HG03135 (cell line): ENCODE measurements at regions not wholly inside any gene's neighbourhood (a gene's known extent, or its start where the extent isn't known, plus 50 kb on each side); places are given as distances from the start of the nearest gene placed in this dataset.

Experiments used
- ATAC-seq: cut with Tn5 transposase; IDR thresholded peaks from one replicate; pipeline ENCODE4 v1.9.1; 2021; ENCODE audit warnings: mild to moderate bottlenecking, moderate library complexity; ENCODE audit not compliant: unreplicated experiment

DNA sequence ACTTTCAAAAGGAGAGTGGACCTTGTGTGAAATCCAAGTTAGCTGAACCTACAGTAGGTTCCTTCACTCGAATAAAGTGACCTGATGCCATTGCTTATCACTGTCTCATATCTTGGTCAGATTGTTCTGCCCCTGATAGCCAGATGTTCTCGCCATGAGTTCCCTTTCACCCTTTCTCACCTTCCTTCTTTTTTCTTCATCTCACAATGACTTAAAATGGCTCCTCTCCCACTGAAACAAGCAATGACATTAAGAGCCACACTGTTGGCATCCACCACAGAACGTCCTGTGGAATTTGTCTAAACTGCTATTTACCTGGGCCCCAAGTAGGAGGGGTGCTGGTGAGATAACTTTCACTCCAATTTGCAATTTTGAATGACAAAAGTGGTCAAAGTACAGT, 227.6 kb upstream of the PPP1R2C start:
- ATAC-seq = no peak

GRCh38 chrX:43008356-43008755, 230.4 kb upstream of the PPP1R2C start:
- no peak for ATAC-seq

DNA sequence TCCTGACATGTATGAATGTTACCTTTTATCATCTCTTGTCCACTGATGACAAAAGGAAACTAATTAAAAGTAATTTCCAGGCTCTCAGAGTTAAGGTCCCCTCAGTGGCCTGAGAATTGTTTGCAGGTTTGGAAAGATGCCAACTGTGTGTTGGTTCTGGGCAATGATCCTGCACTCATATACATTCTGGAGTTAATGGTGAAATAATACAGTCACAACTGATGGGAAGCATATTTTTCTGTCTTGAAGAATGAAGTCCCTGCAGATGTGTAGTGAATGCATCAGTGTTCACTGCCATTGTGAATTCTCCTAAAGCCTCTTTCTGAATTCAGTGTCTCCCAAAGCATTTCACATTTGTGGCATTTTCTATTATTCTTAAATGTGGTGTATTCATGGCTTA, 238.1 kb upstream of the PPP1R2C start:
- no peak for ATAC-seq

DNA sequence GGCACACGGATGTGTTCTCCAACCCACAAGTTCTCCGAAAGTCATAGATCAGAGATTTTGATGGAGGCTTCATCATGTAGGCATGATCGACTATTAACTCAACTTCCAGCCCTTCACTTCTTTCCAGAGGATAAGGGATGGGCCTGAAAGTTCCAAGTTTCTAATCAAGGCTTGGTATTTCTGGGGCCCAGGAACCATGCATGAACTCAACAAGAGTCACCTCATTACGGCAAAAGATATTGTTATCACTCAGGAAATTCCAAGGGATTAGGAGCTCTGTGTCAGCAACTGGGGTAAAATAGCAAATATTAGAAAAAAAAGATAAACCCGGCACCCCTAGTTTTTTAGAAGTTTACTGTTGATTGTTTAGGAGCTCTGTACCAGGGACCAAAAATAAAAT, 240.1 kb upstream of the PPP1R2C start:
- ATAC-seq = no peak

DNA sequence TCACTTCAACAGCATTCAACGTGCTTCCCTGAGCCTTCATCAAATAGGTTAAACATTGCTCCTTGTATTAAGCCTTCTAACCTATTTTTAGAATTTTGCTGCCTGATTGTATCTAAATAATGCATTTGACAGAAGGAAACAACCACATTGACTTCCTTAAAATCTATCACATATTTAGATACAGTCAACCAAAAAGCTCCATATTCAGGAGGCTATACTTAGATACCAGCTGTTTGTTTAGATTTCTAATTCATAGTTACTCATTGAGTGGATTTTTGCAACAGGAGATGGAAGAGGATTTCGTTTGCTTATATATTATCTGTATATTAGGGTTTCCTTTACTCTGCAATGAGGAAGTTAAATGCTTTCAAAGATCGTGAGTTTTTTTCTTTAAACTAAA, 241.1 kb upstream of the PPP1R2C start:
- no peak for ATAC-seq

- ATAC-seq = no peak
Measured at GRCh38 chrX:43025806-43026315, 247.9 kb upstream of the PPP1R2C start.

DNA sequence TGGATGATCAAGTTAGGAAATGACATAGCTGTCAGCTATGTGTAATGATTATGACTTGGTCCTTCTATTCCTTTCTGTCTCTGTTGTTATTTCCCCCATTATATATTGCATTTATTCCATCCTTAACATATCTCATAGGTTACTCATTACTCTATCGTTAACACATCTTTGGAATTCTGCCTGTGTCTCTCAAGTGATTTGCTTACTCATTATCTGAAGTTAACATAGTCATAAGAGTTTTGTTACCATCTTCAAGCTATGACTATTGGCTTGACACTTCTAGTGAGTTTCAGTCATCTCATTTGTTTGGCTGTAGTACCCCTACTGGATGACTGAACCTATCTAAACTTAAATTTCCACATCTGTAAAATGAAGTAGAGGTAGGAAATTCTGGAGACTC, 286.1 kb upstream of the PPP1R2C start:
- no peak for ATAC-seq

DNA sequence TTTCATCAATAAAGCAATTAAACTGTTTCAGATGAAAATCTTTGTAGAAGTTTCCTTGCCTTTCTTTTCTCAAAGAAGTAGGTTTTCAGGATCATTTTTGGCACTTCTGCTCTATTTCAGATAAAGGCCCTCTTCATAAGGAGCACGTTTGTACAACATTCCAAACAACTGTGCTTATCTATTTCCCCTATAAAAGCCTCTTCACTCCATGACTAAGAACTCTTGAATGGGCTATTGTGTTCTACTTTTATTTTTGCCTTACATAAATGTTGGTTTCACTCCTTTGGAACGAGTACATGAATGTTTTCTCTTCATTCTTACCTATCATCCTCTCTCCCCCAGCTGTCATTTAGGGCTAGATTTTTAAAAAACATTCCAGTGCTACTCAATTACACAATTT, 288.0 kb upstream of the PPP1R2C start:
- ATAC-seq = no peak

- ATAC-seq = no peak
Measured at GRCh38 chrX:43068639-43069038, 290.7 kb upstream of the PPP1R2C start.

GRCh38 chrX:43083016-43083415, 305.1 kb upstream of the PPP1R2C start:
- no peak for ATAC-seq

- ATAC-seq = no peak
Measured at GRCh38 chrX:43087830-43088229, 309.9 kb upstream of the PPP1R2C start.

GRCh38 chrX:43096830-43097229, 318.9 kb upstream of the PPP1R2C start:
- ATAC-seq = no peak

- no peak for ATAC-seq
Measured at GRCh38 chrX:43106009-43106408, 328.0 kb upstream of the PPP1R2C start.

DNA sequence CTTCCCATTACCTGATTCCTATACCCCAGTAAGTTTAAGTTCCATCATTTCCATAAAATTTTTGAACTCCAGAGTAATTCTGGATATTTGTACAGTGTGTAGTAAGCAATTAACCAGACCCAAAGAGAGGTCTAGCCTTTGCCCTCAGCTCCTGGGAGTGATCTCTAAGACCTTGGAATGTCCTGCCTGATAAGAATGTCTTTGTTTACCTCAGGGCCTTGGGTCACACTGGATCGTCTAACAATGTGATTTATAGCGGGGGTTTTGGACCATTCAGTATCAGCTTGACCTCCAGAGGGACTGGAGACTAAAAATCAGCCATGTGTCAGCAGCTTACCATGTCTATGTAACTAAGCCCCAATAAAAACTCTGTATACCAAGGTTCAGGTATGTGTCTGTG, 330.9 kb upstream of the PPP1R2C start:
- no peak for ATAC-seq

DNA sequence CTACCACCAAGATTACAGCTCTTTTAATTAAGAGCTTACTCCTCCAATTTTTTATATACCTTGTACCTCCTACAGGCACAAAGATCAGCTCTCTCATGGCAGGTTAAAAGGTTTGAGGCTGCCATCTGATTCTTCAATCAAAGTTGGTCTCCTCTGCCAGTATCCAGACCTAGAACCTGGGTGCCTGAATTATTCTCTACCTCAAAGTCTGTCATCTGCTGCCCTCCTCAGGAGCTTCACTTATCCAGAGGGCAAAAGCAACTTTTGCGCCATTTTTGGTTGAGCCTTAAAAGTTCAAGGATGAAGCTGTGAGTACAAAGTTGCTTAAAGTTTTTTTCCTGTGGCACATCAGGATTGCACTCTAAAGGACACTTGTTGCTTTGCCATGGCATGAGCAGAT, 343.7 kb upstream of the PPP1R2C start:
- ATAC-seq = no peak

GRCh38 chrX:43139645-43140044, 361.7 kb upstream of the PPP1R2C start:
- no peak for ATAC-seq

GRCh38 chrX:43140582-43140981, 362.6 kb upstream of the PPP1R2C start:
- no peak for ATAC-seq

DNA sequence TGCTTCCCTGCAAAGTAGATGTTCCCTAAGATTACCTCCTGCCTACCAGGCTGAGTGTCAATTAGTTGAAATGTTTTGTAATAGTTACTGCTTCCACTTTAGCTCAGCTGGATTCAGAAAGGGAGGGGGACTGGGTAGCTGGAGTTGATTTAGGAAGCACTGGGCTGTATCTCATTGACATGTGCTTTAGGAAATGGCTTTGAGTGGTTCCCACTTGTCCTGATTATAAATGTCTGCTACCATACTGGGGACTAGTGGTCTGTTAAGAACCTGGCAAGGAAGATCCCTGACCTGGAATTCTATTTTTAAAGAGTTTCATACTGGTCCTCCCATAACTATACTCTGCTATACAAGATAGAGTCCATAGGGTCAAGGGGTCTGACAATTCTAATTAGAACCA, 363.9 kb upstream of the PPP1R2C start:
- ATAC-seq = no peak

- ATAC-seq = no peak
Measured at GRCh38 chrX:43148305-43148704, 370.3 kb upstream of the PPP1R2C start.

- no peak for ATAC-seq
Measured at GRCh38 chrX:43165343-43165920, 387.5 kb upstream of the PPP1R2C start.

GRCh38 chrX:43166874-43167273, 388.9 kb upstream of the PPP1R2C start:
- no peak for ATAC-seq

DNA sequence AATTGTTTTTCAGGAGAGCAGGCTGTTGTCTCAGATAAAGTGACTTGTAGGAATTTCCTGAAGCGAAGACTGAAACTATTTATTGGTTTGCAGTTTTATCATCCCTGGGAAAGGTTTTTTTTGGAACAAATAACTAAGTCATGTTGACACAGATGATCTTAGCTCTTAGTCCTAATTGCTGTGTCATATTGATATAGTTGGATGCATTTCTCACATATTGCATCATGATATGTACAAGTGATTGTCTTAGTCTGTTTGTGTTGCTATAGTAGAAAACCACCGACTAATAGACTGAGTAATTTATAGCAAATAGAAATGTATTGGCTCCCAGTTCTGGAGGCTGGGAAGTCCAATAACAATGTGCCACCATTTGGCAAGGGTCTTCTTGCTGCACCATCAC, 397.5 kb upstream of the PPP1R2C start:
- no peak for ATAC-seq

- ATAC-seq = no peak
Measured at GRCh38 chrX:43176686-43177085, 398.7 kb upstream of the PPP1R2C start.
